ENCODE measurements at regions not wholly inside any gene's neighbourhood (a gene's known extent, or its start where the extent isn't known, plus 50 kb on each side); places are given as distances from the start of the nearest gene placed in this dataset.

DNA sequence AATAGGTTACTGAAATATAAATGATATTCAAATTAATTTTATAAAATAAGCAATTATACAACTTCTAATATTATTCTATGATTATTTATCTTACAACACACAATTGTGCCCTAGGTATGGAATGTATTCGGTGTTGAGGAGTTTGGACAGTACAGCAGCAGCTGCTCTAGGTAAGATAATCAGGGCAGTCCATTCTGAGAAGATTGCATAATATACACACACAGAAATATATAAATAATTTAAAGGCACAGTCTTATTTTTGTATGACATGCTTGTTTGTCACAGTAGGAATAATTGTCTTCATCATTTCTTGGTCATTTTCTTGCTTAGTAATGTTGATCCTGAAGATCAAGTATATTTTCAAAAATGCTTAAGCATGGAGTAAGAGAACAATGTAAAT is 849.4 kb upstream of the MIR17HG start:
- no peaks in the 10 kb centered on the region for H3K36me3 Mint-ChIP-seq
- no peaks in the 10 kb centered on the region for H3K4me1 Mint-ChIP-seq
- H3K36me3 ChIP-seq (ENCODE audit: control insufficient read depth, insufficient read depth, low read length) = no peaks in the 10 kb centered on the region
- no peak overlapping the region for H3K4me3 Mint-ChIP-seq
- TF ChIP-seq, protein P1, sequence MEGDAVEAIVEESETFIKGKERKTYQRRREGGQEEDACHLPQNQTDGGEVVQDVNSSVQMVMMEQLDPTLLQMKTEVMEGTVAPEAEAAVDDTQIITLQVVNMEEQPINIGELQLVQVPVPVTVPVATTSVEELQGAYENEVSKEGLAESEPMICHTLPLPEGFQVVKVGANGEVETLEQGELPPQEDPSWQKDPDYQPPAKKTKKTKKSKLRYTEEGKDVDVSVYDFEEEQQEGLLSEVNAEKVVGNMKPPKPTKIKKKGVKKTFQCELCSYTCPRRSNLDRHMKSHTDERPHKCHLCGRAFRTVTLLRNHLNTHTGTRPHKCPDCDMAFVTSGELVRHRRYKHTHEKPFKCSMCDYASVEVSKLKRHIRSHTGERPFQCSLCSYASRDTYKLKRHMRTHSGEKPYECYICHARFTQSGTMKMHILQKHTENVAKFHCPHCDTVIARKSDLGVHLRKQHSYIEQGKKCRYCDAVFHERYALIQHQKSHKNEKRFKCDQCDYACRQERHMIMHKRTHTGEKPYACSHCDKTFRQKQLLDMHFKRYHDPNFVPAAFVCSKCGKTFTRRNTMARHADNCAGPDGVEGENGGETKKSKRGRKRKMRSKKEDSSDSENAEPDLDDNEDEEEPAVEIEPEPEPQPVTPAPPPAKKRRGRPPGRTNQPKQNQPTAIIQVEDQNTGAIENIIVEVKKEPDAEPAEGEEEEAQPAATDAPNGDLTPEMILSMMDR (IDR thresholded peaks at IDR 0.05) = no peak
- H3K27me3 Mint-ChIP-seq (ENCODE audit: low read depth in 2 of 2) = no peaks in the 10 kb centered on the region
- no peak for DNase-seq
- H3K27me3 ChIP-seq (ENCODE audit: control insufficient read depth, insufficient read depth, low read length) = no peaks in the 10 kb centered on the region
- no peak for ATAC-seq
- intact Hi-C loops (cut with micrococcal nuclease) = no loop called here
- WGBS (ENCODE audit: insufficient coverage) = no CpG with 5 or more reads among the region's 1 CpG
- no peak overlapping the region for H3K27ac ChIP-seq (ENCODE audit: low read length)
- peaks cover 4 to 9% of the 10 kb centered on the region in 2 donors for H3K9me3 Mint-ChIP-seq
- no peaks in the 10 kb centered on the region for H3K9me3 ChIP-seq (ENCODE audit: control insufficient read depth, insufficient read depth, low read length)
- H3K4me3 ChIP-seq (ENCODE audit: low read length) = no peak overlapping the region
- no peaks in the 10 kb centered on the region for H3K4me1 ChIP-seq (ENCODE audit: control insufficient read depth, insufficient read depth, low read length)
- H3K27ac Mint-ChIP-seq = no peak overlapping the region

DNA sequence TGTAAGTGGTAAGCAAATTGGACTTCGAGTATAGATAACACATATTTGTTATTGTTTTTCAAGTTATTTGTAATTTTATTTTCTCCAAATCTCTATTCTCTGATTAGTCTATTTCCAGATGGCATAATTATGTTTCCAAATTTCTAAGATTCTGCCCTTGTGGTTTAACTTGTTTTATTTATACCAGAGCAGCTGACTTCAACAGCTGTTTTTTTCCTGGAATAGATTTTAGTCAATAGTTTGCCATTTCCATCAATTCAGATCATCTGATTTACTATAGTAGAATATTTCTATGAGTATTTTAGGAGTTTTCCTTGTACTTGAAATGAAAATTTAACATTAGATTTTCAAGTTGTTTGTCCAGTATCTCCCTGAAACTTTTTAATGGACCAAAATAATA is 848.7 kb upstream of the MIR17HG start:
- H3K27me3 ChIP-seq (ENCODE audit: control insufficient read depth, insufficient read depth, low read length) = no peaks in the 10 kb centered on the region
- Mint-ChIP-seq H3K27me3 (ENCODE audit: low read depth in 2 of 2) (no peaks in the 10 kb centered on the region), H3K27ac (no peak overlapping the region), H3K4me3 (no peak overlapping the region), H3K9me3 (peaks cover 6 to 11% of the 10 kb centered on the region in 2 donors), H3K36me3 (no peaks in the 10 kb centered on the region), H3K4me1 (no peaks in the 10 kb centered on the region)
- no peaks in the 10 kb centered on the region for H3K9me3 ChIP-seq (ENCODE audit: control insufficient read depth, insufficient read depth, low read length)
- DNase-seq (no peak), ATAC-seq (no peak)
- H3K4me3 ChIP-seq (ENCODE audit: low read length) = no peak overlapping the region
- H3K36me3 ChIP-seq (ENCODE audit: control insufficient read depth, insufficient read depth, low read length) = no peaks in the 10 kb centered on the region
- no peak overlapping the region for H3K27ac ChIP-seq (ENCODE audit: low read length)
- no peaks in the 10 kb centered on the region for H3K4me1 ChIP-seq (ENCODE audit: control insufficient read depth, insufficient read depth, low read length)
- TF ChIP-seq, protein P1 (IDR thresholded peaks at IDR 0.05) = no peak
- intact Hi-C loops (cut with micrococcal nuclease) = no loop called here
- no CpG with 5 or more reads among the region's 1 CpG for WGBS (ENCODE audit: insufficient coverage)

DNA sequence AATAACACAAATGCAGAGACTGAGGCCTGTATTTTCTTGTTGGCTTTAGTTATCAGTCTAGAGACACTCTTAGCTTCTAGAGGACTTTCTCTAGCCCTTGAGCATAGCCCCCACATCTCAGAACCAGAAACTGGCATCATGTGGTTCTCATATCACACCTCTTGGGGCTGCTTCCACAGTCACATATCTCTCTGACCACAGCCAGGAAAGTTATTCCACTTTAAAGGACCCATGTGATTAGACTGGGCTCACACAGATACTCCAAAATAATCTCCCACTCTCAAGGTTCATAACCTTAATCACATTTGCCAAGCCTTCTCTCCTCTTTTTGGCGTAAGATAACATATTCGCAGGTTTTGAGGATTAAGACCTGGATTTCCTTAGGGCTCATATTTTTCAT is 846.9 kb upstream of the MIR17HG start:
- H3K9me3 Mint-ChIP-seq = peaks cover 6 to 14% of the 10 kb centered on the region in 2 donors

DNA sequence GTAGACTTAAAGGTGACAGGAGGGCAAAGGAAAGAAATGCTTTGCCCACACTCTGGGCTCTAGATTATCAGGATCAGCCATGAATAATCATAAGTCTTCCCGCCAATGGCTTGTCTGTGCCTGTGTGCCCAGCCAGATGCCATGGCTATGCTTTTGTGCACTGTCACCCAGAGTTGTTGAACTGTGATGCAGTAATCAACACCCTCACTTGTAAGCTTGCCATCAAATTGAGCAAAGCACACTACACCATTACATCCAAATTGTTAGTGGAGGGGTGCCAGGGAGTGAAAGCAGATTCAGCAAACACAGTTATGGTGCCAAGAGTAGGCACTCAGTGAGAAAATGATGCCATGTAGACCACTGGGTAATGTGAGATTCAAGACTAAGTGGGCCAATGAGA is 845.3 kb upstream of the MIR17HG start:
- intact Hi-C loops (cut with micrococcal nuclease) = no loop called here
- Mint-ChIP-seq H3K27ac (no peak overlapping the region), H3K9me3 (peaks cover 10 to 21% of the 10 kb centered on the region in 2 donors), H3K4me3 (no peak overlapping the region), H3K4me1 (no peaks in the 10 kb centered on the region), H3K36me3 (no peaks in the 10 kb centered on the region), H3K27me3 (ENCODE audit: low read depth in 2 of 2) (no peaks in the 10 kb centered on the region)
- 91% methylated on average over 1 of the region's 1 CpG for WGBS (ENCODE audit: insufficient coverage)
- no peaks in the 10 kb centered on the region for H3K36me3 ChIP-seq (ENCODE audit: control insufficient read depth, insufficient read depth, low read length)
- no peaks in the 10 kb centered on the region for H3K4me1 ChIP-seq (ENCODE audit: control insufficient read depth, insufficient read depth, low read length)
- no peaks in the 10 kb centered on the region for H3K27me3 ChIP-seq (ENCODE audit: control insufficient read depth, insufficient read depth, low read length)
- DNase-seq = no peak
- no peak overlapping the region for H3K4me3 ChIP-seq (ENCODE audit: low read length)
- TF ChIP-seq, protein P1 (IDR thresholded peaks at IDR 0.05) = no peak
- no peak overlapping the region for H3K27ac ChIP-seq (ENCODE audit: low read length)
- ATAC-seq = no peak
- H3K9me3 ChIP-seq (ENCODE audit: control insufficient read depth, insufficient read depth, low read length) = no peaks in the 10 kb centered on the region

More for the DNA sequence above, 846.9 kb upstream of the MIR17HG start:
- Histone ChIP-seq H3K9me3 (ENCODE audit: control insufficient read depth, insufficient read depth, low read length) (no peaks in the 10 kb centered on the region), H3K27ac (ENCODE audit: low read length) (no peak overlapping the region), H3K4me1 (ENCODE audit: control insufficient read depth, insufficient read depth, low read length) (no peaks in the 10 kb centered on the region), H3K27me3 (ENCODE audit: control insufficient read depth, insufficient read depth, low read length) (no peaks in the 10 kb centered on the region), H3K36me3 (ENCODE audit: control insufficient read depth, insufficient read depth, low read length) (no peaks in the 10 kb centered on the region), H3K4me3 (ENCODE audit: low read length) (no peak overlapping the region)
- ATAC-seq (no peak), DNase-seq (no peak)
- 88% methylated on average over 1 of the region's 2 CpGs for WGBS (ENCODE audit: insufficient coverage)
- H3K27ac Mint-ChIP-seq = no peak overlapping the region
- H3K36me3 Mint-ChIP-seq = no peaks in the 10 kb centered on the region
- no peak overlapping the region for H3K4me3 Mint-ChIP-seq
- no peaks in the 10 kb centered on the region for H3K27me3 Mint-ChIP-seq (ENCODE audit: low read depth in 2 of 2)
- H3K4me1 Mint-ChIP-seq = no peaks in the 10 kb centered on the region
- intact Hi-C loops (cut with micrococcal nuclease) = no loop called here
- TF ChIP-seq, protein P1 (IDR thresholded peaks at IDR 0.05) = no peak
